ENCODE measurements at regions not wholly inside any gene's neighbourhood (a gene's known extent, or its start where the extent isn't known, plus 50 kb on each side); places are given as distances from the start of the nearest gene placed in this dataset.

- no peak for FAIRE-seq
These were observed 475.8 kb downstream of the ZNF804A start for GRCh38 chr2:185074156-185074555.

More at GRCh38 chr2:185074156-185074555, 475.8 kb downstream of the ZNF804A start:
- H3K9me3 ChIP-seq (replicated peaks; ENCODE audit: control insufficient read depth, insufficient read depth, low read length) = no peaks in the 10 kb centered on the region
- no TSS peak for BruUV-seq (replicated peaks)
- no peak overlapping the region for H3K27ac ChIP-seq (ENCODE audit: insufficient read depth, low read depth, low read length)
- H3K9me1 ChIP-seq (replicated peaks; ENCODE audit: control insufficient read depth, extremely low read depth, insufficient read depth, low read length) = no peaks in the 10 kb centered on the region
- H3K9ac ChIP-seq (replicated peaks; ENCODE audit: extremely low read depth, insufficient read depth, low read length) = no peak overlapping the region
- intact Hi-C loops (cut with micrococcal nuclease) (no loop called here), dilution Hi-C loops (cut with MboI; ENCODE audit: extremely low pct_ligation_motif_present, low sequenced_read_pairs) (no loop called here)
- H3K36me3 ChIP-seq (ENCODE audit: control insufficient read depth in 2 of 2, extremely low read depth in 1 of 2, insufficient read depth in 2 of 2, low read length in 2 of 2) = no peaks in the 10 kb centered on the region
- no peaks in the 10 kb centered on the region for H3K79me2 ChIP-seq (ENCODE audit: control insufficient read depth, insufficient read depth, low read length)
- ChIA-PET POLR2A (no interaction called here), CTCF (no interaction called here)
- H2AFZ ChIP-seq (ENCODE audit: low read depth, low read length) = no peak overlapping the region
- H3K4me2 ChIP-seq (ENCODE audit: insufficient read depth, low read length) = no peak overlapping the region
- H3K4me3 ChIP-seq (replicated peaks in 1 of 3; ENCODE audit: insufficient read depth in 1 of 3, low read depth in 1 of 3, low read length in 3 of 3) = no peak overlapping the region
- H3K4me1 ChIP-seq (ENCODE audit: control insufficient read depth, extremely low read depth, insufficient read depth, low read length) = no peaks in the 10 kb centered on the region
- TF ChIP-seq FOS (IDR thresholded peaks at IDR 0.05; ENCODE audit: borderline replicate concordance, insufficient read depth, low read length) = no peak
- TF ChIP-seq POLR2AphosphoS5 (IDR thresholded peaks at IDR 0.05; ENCODE audit: insufficient read depth, low read depth, low read length) = no peak
- TF ChIP-seq MAX (IDR thresholded peaks at IDR 0.05; ENCODE audit: insufficient read depth, insufficient read length) = no peak
- no peak for TF ChIP-seq EZH2 (IDR thresholded peaks at IDR 0.05; ENCODE audit: borderline replicate concordance, low read depth, low read length, severe bottlenecking)
- no peak for TF ChIP-seq POLR2A (IDR thresholded peaks at IDR 0.05; ENCODE audit: low read depth, low read length)
- no peak for TF ChIP-seq JUN (IDR thresholded peaks at IDR 0.05; ENCODE audit: borderline replicate concordance, insufficient read depth, insufficient read length, low read depth)
- TF ChIP-seq CTCF (IDR thresholded peaks at IDR 0.05; ENCODE audit: extremely low read depth in 1 of 2, insufficient read depth in 1 of 2, low read depth in 1 of 2, low read length in 2 of 2) = no peak
- no peak for TF ChIP-seq GATA2 (IDR thresholded peaks at IDR 0.05; ENCODE audit: insufficient read depth, insufficient read length, low read depth, low read length)
- no peak for TF ChIP-seq MYC (IDR thresholded peaks at IDR 0.05; ENCODE audit: low read depth, low read length)
- H3K27me3 ChIP-seq (ENCODE audit: control insufficient read depth in 2 of 2, insufficient read depth in 2 of 2, low read length in 2 of 2) = no peaks in the 10 kb centered on the region
- H4K20me1 ChIP-seq (replicated peaks; ENCODE audit: control insufficient read depth, extremely low read depth, insufficient read depth, low read length) = no peaks in the 10 kb centered on the region
- DNase-seq (ENCODE audit: low read depth, low spot score) = no peak

Data from endothelial cell of umbilical vein (primary cell).